HepG2 (cell line): ENCODE measurements at regions not wholly inside any gene's neighbourhood (a gene's known extent, or its start where the extent isn't known, plus 50 kb on each side); places are given as distances from the start of the nearest gene placed in this dataset.

Source experiments
- ATAC-seq: fragments of 200-7000 bp; cut with Tn5 transposase; 3 replicates; pipeline ENCODE4 v1.9.1; 2020; ENCODE audit warnings: mild to moderate bottlenecking, moderate library complexity
- BruUV-seq: library from RNA; stranded (reverse); fragments of 400-500 nt; replicated peaks from 2 replicates; lab custom pipeline; 2021; lab: Mats Ljungman, UMichigan
- CTCF ChIA-PET: fragments of 300-600 bp; formaldehyde crosslinking; extraction: SDS; loops from one replicate; lab custom pipeline; 2021; ENCODE audit warnings: low total read pairs, inconsistent platforms, low intra/inter-chr PET ratio; lab: Yijun Ruan, JAX
- POLR2A ChIA-PET: fragments of 350-600 bp; sonication (Branson Sonifier 250); formaldehyde crosslinking; loops from one replicate; lab custom pipeline; 2020; ENCODE audit warnings: antibody characterized with exemption, inconsistent platforms; lab: Yijun Ruan, JAX
- DNase-seq: peaks from one replicate; pipeline ENCODE4 v3.0.0-alpha.2; 2015; ENCODE audit warnings: low spot score
- FAIRE-seq: peaks from 3 replicates; lab custom pipeline; 2011; peaks lifted over from hg19 to GRCh38; lab: Jason Lieb, UNC
- H2AFZ ChIP-seq: one replicate; pipeline ENCODE4 v1.6.1; 2011; ENCODE audit warnings: low read length, inconsistent platforms
- H3K27ac ChIP-seq: fragments of 300-600 bp; 3 replicates; pipeline ENCODE4 v1.8.0; 2011; ENCODE audit warnings: mixed run types, mild to moderate bottlenecking, mixed read lengths, low read length, inconsistent platforms; ENCODE audit not compliant: insufficient read depth; ENCODE audit errors: extremely low read length
- H3K27me3 ChIP-seq, 2 experiments: fragments of 200-600 bp in 1 of 2; 2 replicates in 1 of 2; 3 replicates in 1 of 2; pipeline versions ENCODE4 v1.6.0 to v1.8.0; 2011; ENCODE audit warnings: low read length in 2 of 2, mild to moderate bottlenecking in 2 of 2, moderate library complexity in 2 of 2, inconsistent platforms in 1 of 2; ENCODE audit not compliant: insufficient read depth in 2 of 2, control insufficient read depth in 1 of 2
- H3K36me3 ChIP-seq, 2 experiments: fragments of 200-600 bp in 1 of 2; replicated peaks in 1 of 2; 2 replicates in 1 of 2; 3 replicates in 1 of 2; pipeline versions ENCODE4 v1.5.1 to v1.8.0; 2011; ENCODE audit warnings: low read length in 2 of 2, inconsistent platforms in 1 of 2; ENCODE audit not compliant: insufficient read depth in 2 of 2, control insufficient read depth in 1 of 2
- H3K4me1 ChIP-seq: 2 replicates; pipeline ENCODE4 v1.5.1; 2012; ENCODE audit warnings: low read length, inconsistent platforms; ENCODE audit not compliant: insufficient read depth
- H3K4me2 ChIP-seq: 2 replicates; pipeline ENCODE4 v1.6.0; 2011; ENCODE audit warnings: low read depth, low read length, inconsistent platforms
- H3K4me3 ChIP-seq, 3 experiments: fragments of 200-600 bp in 1 of 3; sonication (generic), shearing (Covaris generic) in 1 of 3; replicated peaks in 1 of 3; 2 replicates each; pipeline ENCODE4 v1.5.1; 2011 to 2016; ENCODE audit warnings: low read length in 3 of 3, inconsistent platforms in 2 of 3, low read depth in 2 of 3, mild to moderate bottlenecking in 2 of 3, control low read depth in 1 of 3, mixed read lengths in 1 of 3; ENCODE audit not compliant: insufficient read depth in 1 of 3
- H3K79me2 ChIP-seq: one replicate; pipeline ENCODE4 v1.6.1; 2011; ENCODE audit warnings: low read length, inconsistent platforms; ENCODE audit not compliant: insufficient read depth
- H3K9ac ChIP-seq: 2 replicates; pipeline ENCODE4 v1.6.0; 2011; ENCODE audit warnings: mild to moderate bottlenecking, low read depth, low read length, inconsistent platforms; ENCODE audit not compliant: insufficient read depth
- H3K9me3 ChIP-seq: 2 replicates; pipeline ENCODE4 v1.5.1; 2012; ENCODE audit warnings: mild to moderate bottlenecking, low read length
- H4K20me1 ChIP-seq: 2 replicates; pipeline ENCODE4 v1.6.0; 2011; ENCODE audit warnings: inconsistent platforms, mild to moderate bottlenecking, low read length, moderate library complexity; ENCODE audit not compliant: insufficient read depth
- ARHGAP35 ChIP-seq: sonication (generic); formaldehyde crosslinking; IDR thresholded peaks from 2 replicates; pipeline ENCODE4 v1.9.0; 2022; ENCODE audit warnings: mild to moderate bottlenecking, inconsistent platforms, moderate library complexity, missing genetic modification reagents, borderline replicate concordance
- FOXC1 ChIP-seq: sonication (generic); formaldehyde crosslinking; IDR thresholded peaks from 2 replicates; pipeline ENCODE4 v1.8.0; 2022; ENCODE audit warnings: mild to moderate bottlenecking, missing genetic modification reagents, borderline replicate concordance
- IKZF1 ChIP-seq: fragments of 450-650 bp; IDR thresholded peaks from 2 replicates; pipeline ENCODE4 v1.7.1; 2016
- JUND ChIP-seq: sonication (generic); formaldehyde crosslinking; IDR thresholded peaks from 2 replicates; pipeline ENCODE4 v1.8.0; 2022; ENCODE audit warnings: mild to moderate bottlenecking, missing genetic modification reagents
- MYPOP ChIP-seq: sonication (generic); formaldehyde crosslinking; IDR thresholded peaks from 2 replicates; pipeline ENCODE4 v1.8.1; 2023; ENCODE audit warnings: mild to moderate bottlenecking, moderate library complexity, missing genetic modification reagents
- NFKB2 ChIP-seq: sonication (generic); formaldehyde crosslinking; IDR thresholded peaks from 2 replicates; pipeline ENCODE4 v1.4.0; 2020; ENCODE audit warnings: missing genetic modification reagents, borderline replicate concordance
- REL ChIP-seq: sonication (generic); formaldehyde crosslinking; conservative IDR thresholded peaks from 2 replicates; pipeline ENCODE4 v1.8.0; 2022; ENCODE audit warnings: mild to moderate bottlenecking, missing genetic modification reagents, moderate library complexity
- USF2 ChIP-seq, 2 experiments: sonication (generic) in 1 of 2; formaldehyde crosslinking in 1 of 2; IDR thresholded peaks; 2 replicates each; pipeline versions ENCODE4 v1.5.1 to v1.6.1; 2011 to 2020; ENCODE audit warnings: borderline replicate concordance in 1 of 2, low read depth in 1 of 2, low read length in 1 of 2, mild to moderate bottlenecking in 1 of 2, missing genetic modification reagents in 1 of 2, moderate library complexity in 1 of 2
- YEATS2 ChIP-seq: sonication (generic); formaldehyde crosslinking; IDR thresholded peaks from 2 replicates; pipeline ENCODE4 v1.4.0; 2020; ENCODE audit warnings: missing genetic modification reagents, borderline replicate concordance
- ZBTB7A ChIP-seq: sonication (generic); formaldehyde crosslinking; IDR thresholded peaks from 2 replicates; pipeline ENCODE4 v1.8.0; 2022; ENCODE audit warnings: mild to moderate bottlenecking, missing genetic modification reagents
- ZNF605 ChIP-seq: sonication (generic); formaldehyde crosslinking; IDR thresholded peaks from 2 replicates; pipeline ENCODE4 v1.8.0; 2022; ENCODE audit warnings: mild to moderate bottlenecking, missing genetic modification reagents
- ZNF740 ChIP-seq: sonication (generic); formaldehyde crosslinking; IDR thresholded peaks from 2 replicates; pipeline ENCODE4 v1.4.0; 2020; ENCODE audit warnings: missing genetic modification reagents
- ZSCAN29 ChIP-seq: sonication (generic); formaldehyde crosslinking; conservative IDR thresholded peaks from 2 replicates; pipeline ENCODE4 v1.4.0; 2020; ENCODE audit warnings: mild to moderate bottlenecking, missing genetic modification reagents
- WGBS: methylation state at CpG from one replicate; pipeline ENCODE4 v1.1.6; 2017; ENCODE audit warnings: low lambda C conversion rate; 5-methylcytosine and 5-hydroxymethylcytosine counted together
- in situ Hi-C: cut with HindIII; loops from 2 replicates; pipeline ENCODE4 v1.10.0; 2017; ENCODE audit warnings: low pct_unique_long_range_greater_than_20kb; ENCODE audit not compliant: extremely low pct_ligation_motif_present
- intact Hi-C: fragments of 100-400 bp; cut with micrococcal nuclease; formaldehyde crosslinking; loops from one replicate; pipeline ENCODE4 v1.10.0; 2022; ENCODE audit not compliant: unreplicated experiment

- intact Hi-C loops, result no loop called here
Measured at GRCh38 chr2:136215449-136215848, 97.5 kb upstream of the CXCR4 start.

More at GRCh38 chr2:136215449-136215848, 97.5 kb upstream of the CXCR4 start:
- in situ Hi-C loops, result no loop called here
- BruUV-seq, result no TSS peak
- ATAC-seq (no peak), DNase-seq (no peak), FAIRE-seq (no peak)
- Histone ChIP-seq H3K36me3 (no peaks in the 10 kb centered on the region), H3K4me1 (no peaks in the 10 kb centered on the region), H3K79me2 (no peaks in the 10 kb centered on the region), H3K27ac (no peak overlapping the region), H3K9ac (no peak overlapping the region), H2AFZ (no peak overlapping the region), H3K4me2 (no peak overlapping the region), H3K9me3 (no peaks in the 10 kb centered on the region), H4K20me1 (no peaks in the 10 kb centered on the region), H3K4me3 (no peak overlapping the region), H3K27me3 (no peaks in the 10 kb centered on the region)
- 5% methylated on average over 2 of the region's 2 CpGs for WGBS
- TF ChIP-seq REL (no peak), ZSCAN29 (CRISPR knock-in tag) (no peak), ZNF740 (CRISPR knock-in tag) (no peak), ZNF605 (CRISPR knock-in tag) (no peak), ZBTB7A (CRISPR knock-in tag) (no peak), USF2 (IDR thresholded peaks at IDR 0.05; ENCODE audit: low read depth, low read length) (no peak), USF2 (CRISPR knock-in tag; IDR thresholded peaks at IDR 0.05; ENCODE audit: borderline replicate concordance) (no peak), ARHGAP35 (CRISPR knock-in tag) (no peak), IKZF1 (no peak), FOXC1 (CRISPR knock-in tag) (no peak), NFKB2 (CRISPR knock-in tag) (no peak), JUND (CRISPR knock-in tag) (no peak), YEATS2 (no peak), MYPOP (CRISPR knock-in tag) (no peak)
- ChIA-PET POLR2A (no interaction called here), CTCF (no interaction called here)
